ENCODE measurements at regions not wholly inside any gene's neighbourhood (a gene's known extent, or its start where the extent isn't known, plus 50 kb on each side); places are given as distances from the start of the nearest gene placed in this dataset.

DNA sequence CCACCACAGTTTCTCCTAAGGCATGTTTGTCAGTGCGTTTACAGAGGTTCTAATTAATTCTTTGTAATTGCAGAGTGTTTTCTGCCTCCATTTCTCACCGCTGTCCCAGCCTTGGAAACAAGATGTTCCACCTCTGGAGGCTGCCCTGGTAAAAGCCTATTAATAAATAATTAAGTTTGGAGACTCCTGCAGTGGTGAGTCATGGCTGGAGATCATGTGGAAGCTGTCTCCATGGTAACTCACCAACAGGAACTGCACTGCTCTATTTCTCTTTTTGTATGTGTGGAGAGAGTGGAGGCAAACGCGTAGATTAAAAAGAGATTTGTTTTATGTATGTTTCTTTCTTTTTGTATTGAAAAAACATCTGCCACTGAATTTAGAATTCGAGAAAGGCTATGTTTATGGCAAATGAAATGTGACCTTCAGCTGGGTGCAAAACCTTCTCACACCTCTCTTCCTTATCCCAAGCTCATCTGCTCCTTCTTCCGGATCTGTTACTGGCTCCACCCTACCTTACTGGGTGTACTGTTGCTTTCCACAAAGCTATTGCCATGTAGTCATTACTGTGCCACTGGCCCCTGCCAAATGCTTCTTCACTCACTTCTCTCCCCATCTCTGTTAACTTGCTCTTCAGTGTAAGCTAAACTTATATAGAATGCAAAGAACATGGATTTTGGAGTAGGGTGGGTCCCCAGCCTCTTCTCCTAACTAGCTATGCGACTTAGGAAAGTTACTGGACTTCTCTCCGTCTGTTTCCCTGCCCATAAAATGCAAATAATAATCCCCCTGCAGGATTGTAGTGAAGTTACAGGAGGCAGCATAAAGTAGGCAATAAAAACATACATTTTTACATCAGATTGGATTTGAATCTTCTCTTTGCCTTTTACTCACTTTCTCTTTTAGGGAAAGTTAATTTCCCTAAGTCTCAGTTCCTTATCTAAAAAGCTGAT, 778.5 kb downstream of the NTRK3 start:
- TF ChIP-seq, protein P1, sequence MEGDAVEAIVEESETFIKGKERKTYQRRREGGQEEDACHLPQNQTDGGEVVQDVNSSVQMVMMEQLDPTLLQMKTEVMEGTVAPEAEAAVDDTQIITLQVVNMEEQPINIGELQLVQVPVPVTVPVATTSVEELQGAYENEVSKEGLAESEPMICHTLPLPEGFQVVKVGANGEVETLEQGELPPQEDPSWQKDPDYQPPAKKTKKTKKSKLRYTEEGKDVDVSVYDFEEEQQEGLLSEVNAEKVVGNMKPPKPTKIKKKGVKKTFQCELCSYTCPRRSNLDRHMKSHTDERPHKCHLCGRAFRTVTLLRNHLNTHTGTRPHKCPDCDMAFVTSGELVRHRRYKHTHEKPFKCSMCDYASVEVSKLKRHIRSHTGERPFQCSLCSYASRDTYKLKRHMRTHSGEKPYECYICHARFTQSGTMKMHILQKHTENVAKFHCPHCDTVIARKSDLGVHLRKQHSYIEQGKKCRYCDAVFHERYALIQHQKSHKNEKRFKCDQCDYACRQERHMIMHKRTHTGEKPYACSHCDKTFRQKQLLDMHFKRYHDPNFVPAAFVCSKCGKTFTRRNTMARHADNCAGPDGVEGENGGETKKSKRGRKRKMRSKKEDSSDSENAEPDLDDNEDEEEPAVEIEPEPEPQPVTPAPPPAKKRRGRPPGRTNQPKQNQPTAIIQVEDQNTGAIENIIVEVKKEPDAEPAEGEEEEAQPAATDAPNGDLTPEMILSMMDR (IDR thresholded peaks at IDR 0.05) = no peak
- TF ChIP-seq POLR2AphosphoS5 (IDR thresholded peaks at IDR 0.05) (no peak), POLR2A (IDR thresholded peaks at IDR 0.05) (no peak), EP300 (IDR thresholded peaks at IDR 0.05) (no peak)
